Thoracic aorta (tissue), 2 donors: ENCODE measurements at regions not wholly inside any gene's neighbourhood (a gene's known extent, or its start where the extent isn't known, plus 50 kb on each side); places are given as distances from the start of the nearest gene placed in this dataset.

ENCODE experiments used
- ATAC-seq: fragments of 150-250 bp; one replicate; pipeline ENCODE4 v1.8.0; 2017; ENCODE audit warnings: low read depth; ENCODE audit not compliant: insufficient number of reproducible peaks, low FRiP score
- DNase-seq: peaks from one replicate; pipeline ENCODE4 v3.0.0-alpha.2; 2020; ENCODE audit warnings: low spot score
- H3K27ac ChIP-seq, 2 donors: fragments of 200-600 bp; sonication (generic); 1 replicate in 1 of 2; 2 replicates in 1 of 2; pipeline ENCODE4 v1.5.1; 2016; ENCODE audit warnings: mild to moderate bottlenecking in 2 of 2, moderate library complexity in 2 of 2
- H3K27me3 ChIP-seq: fragments of 200-600 bp; sonication (generic); replicated peaks from 2 replicates; pipeline ENCODE4 v1.6.0; 2016; ENCODE audit warnings: mild to moderate bottlenecking; ENCODE audit not compliant: insufficient read depth
- H3K36me3 ChIP-seq: fragments of 200-600 bp; sonication (generic); one replicate; pipeline ENCODE4 v1.5.1; 2016
- H3K4me1 ChIP-seq, 2 donors: fragments of 200-600 bp; sonication (generic); 1 replicate in 1 of 2; 2 replicates in 1 of 2; pipeline versions ENCODE4 v1.5.1 to v1.6.0; 2016; ENCODE audit warnings: low read depth in 2 of 2, mild to moderate bottlenecking in 1 of 2; ENCODE audit not compliant: control insufficient read depth in 1 of 2
- H3K4me3 ChIP-seq: fragments of 200-600 bp; sonication (generic); 2 replicates; pipeline ENCODE4 v1.5.1; 2016; ENCODE audit warnings: mild to moderate bottlenecking
- H3K9me3 ChIP-seq: fragments of 200-600 bp; sonication (generic); 2 replicates; pipeline ENCODE4 v1.5.1; 2016
- CTCF ChIP-seq: fragments of 200-600 bp; sonication (generic); IDR thresholded peaks from one replicate; pipeline ENCODE4 v1.5.1; 2019; ENCODE audit warnings: antibody characterized with exemption

- Histone ChIP-seq H3K27me3 (no peaks in the 10 kb centered on the region), H3K4me3 (no peak overlapping the region), H3K27ac (no peak overlapping the region), H3K36me3 (no peaks in the 10 kb centered on the region), H3K4me1 (no peaks in the 10 kb centered on the region), H3K9me3 (no peaks in the 10 kb centered on the region)
- no peak for ATAC-seq
- no peak for TF ChIP-seq CTCF
- no peak for DNase-seq
Measured at GRCh38 chr6:94272327-94272726, 853.0 kb upstream of the EPHA7 start.

- Histone ChIP-seq H3K4me1 (no peaks in the 10 kb centered on the region), H3K9me3 (no peaks in the 10 kb centered on the region), H3K36me3 (no peaks in the 10 kb centered on the region), H3K27me3 (no peaks in the 10 kb centered on the region), H3K4me3 (no peak overlapping the region), H3K27ac (no peak overlapping the region)
- no peak for DNase-seq
- TF ChIP-seq CTCF = no peak
- ATAC-seq = no peak
Measured at GRCh38 chr6:94270091-94270948, 851.0 kb upstream of the EPHA7 start.

DNA sequence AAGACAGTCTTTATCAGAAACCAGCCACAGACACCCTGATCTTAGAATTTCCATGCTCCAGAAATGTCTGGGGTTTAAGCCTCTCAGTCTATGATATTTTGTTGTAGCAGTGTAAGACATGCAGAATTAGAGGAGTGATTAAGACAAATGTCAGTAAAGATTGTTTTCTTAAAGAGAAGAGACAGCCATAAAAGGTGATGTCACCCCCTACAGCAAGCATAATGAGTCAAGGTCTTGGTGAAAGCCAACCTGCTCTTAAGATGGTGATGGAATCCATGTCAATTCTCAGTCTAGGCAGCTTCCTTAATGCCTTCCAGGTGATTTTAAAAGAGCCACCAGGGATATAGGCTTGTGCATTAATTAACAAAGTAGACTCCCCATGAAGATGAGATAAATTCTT, 849.9 kb upstream of the EPHA7 start:
- Histone ChIP-seq H3K27me3 (no peaks in the 10 kb centered on the region), H3K36me3 (no peaks in the 10 kb centered on the region), H3K4me1 (no peaks in the 10 kb centered on the region), H3K9me3 (no peaks in the 10 kb centered on the region), H3K4me3 (no peak overlapping the region), H3K27ac (no peak overlapping the region)
- DNase-seq (no peak), ATAC-seq (no peak)
- TF ChIP-seq CTCF = no peak

DNA sequence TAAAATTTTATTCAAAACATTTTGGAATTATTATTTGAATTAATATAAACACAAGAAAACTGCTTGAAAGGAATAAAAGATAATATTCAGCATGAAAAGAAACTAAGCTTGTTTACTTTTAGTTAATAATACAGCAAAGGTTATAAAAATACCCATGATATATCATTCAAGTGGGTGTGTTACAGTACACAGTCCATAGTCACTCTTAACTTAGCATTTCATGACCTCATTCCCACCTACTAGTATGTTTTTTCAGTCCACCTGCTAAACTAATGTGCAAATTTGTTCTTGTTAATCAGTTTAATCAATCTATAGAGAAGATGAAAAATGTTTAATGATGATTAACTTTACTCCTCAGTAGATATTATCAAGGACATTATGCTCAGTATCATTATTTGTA, 841.4 kb upstream of the EPHA7 start:
- H3K27ac ChIP-seq = no peak overlapping the region
- no peak for ATAC-seq
- no peaks in the 10 kb centered on the region for H3K27me3 ChIP-seq
- TF ChIP-seq CTCF = no peak
- no peaks in the 10 kb centered on the region for H3K9me3 ChIP-seq
- no peak for DNase-seq
- H3K36me3 ChIP-seq = no peaks in the 10 kb centered on the region
- no peaks in the 10 kb centered on the region for H3K4me1 ChIP-seq
- H3K4me3 ChIP-seq = no peak overlapping the region

DNA sequence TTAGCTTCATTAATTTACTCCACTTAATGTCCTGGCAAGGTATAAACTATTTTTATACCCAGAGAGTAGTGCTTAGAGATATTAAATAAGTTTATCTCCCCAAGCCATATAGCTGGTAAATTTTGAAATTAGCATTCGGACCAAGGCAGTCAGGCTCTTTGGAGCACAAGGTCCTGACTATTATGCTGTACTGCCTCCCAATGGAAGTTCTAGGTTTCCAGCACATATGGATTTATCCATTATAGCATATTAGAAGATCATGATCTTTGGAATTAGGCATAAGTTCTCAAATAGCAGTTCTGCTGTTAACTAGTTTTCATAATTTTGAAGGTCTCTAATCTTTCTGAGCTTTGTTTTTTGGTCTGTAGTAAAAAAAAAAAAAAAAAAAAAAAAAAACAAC, 835.3 kb upstream of the EPHA7 start:
- Histone ChIP-seq H3K36me3 (no peaks in the 10 kb centered on the region), H3K27me3 (no peaks in the 10 kb centered on the region), H3K27ac (no peak overlapping the region), H3K4me3 (no peak overlapping the region), H3K9me3 (no peaks in the 10 kb centered on the region), H3K4me1 (no peaks in the 10 kb centered on the region)
- TF ChIP-seq CTCF = no peak
- DNase-seq (no peak), ATAC-seq (no peak)
